IMR-90 (cell line): ENCODE measurements at regions not wholly inside any gene's neighbourhood (a gene's known extent, or its start where the extent isn't known, plus 50 kb on each side); places are given as distances from the start of the nearest gene placed in this dataset.

ENCODE experiments used
- CHD1 ChIP-seq: IDR thresholded peaks from 2 replicates; pipeline ENCODE4 v1.6.1; 2012; ENCODE audit warnings: low read depth, low read length, improper control_type of control experiment
- CTCF ChIP-seq: conservative IDR thresholded peaks from 2 replicates; pipeline ENCODE4 v1.5.1; 2012; ENCODE audit warnings: mild to moderate bottlenecking, low read depth, low read length, improper control_type of control experiment
- POLR2A ChIP-seq: IDR thresholded peaks from 2 replicates; pipeline ENCODE4 v1.6.1; 2012; ENCODE audit warnings: mild to moderate bottlenecking, low read depth, low read length

GRCh38 chr12:111247083-111247783 lies 121.7 kb downstream of the PHETA1 start:
- TF ChIP-seq CHD1: no peak
- TF ChIP-seq POLR2A: no peak
- TF ChIP-seq CTCF: no peak
